ENCODE measurements at regions not wholly inside any gene's neighbourhood (a gene's known extent, or its start where the extent isn't known, plus 50 kb on each side); places are given as distances from the start of the nearest gene placed in this dataset.

DNA sequence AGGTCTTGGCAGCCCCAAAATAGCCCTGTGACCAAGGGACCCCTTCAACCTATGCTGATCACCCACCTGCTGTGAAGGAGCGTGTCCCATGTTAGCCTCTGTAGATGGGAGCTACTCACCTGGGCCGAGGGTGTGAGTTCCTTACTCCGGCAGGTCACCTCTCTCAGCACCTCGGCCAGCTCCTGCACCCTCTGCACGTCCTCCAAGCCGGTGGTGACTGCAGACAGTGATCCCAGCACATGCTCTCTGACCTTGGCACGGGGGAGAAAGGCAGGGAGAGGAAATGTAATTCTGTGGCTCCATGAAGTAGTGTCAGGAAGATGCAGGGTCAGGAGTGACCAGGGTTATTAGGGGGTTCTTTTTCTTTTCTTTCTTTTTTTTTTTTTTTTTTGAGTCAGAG, 67.7 kb upstream of the BCO1 start:
- TF ChIP-seq, protein P1, sequence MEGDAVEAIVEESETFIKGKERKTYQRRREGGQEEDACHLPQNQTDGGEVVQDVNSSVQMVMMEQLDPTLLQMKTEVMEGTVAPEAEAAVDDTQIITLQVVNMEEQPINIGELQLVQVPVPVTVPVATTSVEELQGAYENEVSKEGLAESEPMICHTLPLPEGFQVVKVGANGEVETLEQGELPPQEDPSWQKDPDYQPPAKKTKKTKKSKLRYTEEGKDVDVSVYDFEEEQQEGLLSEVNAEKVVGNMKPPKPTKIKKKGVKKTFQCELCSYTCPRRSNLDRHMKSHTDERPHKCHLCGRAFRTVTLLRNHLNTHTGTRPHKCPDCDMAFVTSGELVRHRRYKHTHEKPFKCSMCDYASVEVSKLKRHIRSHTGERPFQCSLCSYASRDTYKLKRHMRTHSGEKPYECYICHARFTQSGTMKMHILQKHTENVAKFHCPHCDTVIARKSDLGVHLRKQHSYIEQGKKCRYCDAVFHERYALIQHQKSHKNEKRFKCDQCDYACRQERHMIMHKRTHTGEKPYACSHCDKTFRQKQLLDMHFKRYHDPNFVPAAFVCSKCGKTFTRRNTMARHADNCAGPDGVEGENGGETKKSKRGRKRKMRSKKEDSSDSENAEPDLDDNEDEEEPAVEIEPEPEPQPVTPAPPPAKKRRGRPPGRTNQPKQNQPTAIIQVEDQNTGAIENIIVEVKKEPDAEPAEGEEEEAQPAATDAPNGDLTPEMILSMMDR (IDR thresholded peaks at IDR 0.05 in 4 of 5, conservative IDR thresholded peaks at IDR 0.05 in 1 of 5), result no peak
- no peak for TF ChIP-seq POLR2A (IDR thresholded peaks at IDR 0.05)

Data from gastrocnemius medialis (tissue), 4 donors.